Left ventricle myocardium inferior (tissue), 1 donor: ENCODE measurements at regions not wholly inside any gene's neighbourhood (a gene's known extent, or its start where the extent isn't known, plus 50 kb on each side); places are given as distances from the start of the nearest gene placed in this dataset.

Experiments
- DNase-seq: peaks from one replicate; pipeline ENCODE4 v3.0.0-alpha.2; 2020
- H3K27ac ChIP-seq: fragments of 200-600 bp; replicated peaks from 2 replicates; pipeline ENCODE4 v1.8.0; 2021
- H3K27me3 ChIP-seq: fragments of 200-600 bp; 2 replicates; pipeline ENCODE4 v1.8.0; 2021; ENCODE audit warnings: low read depth
- H3K36me3 ChIP-seq: fragments of 200-600 bp; 2 replicates; pipeline ENCODE4 v1.8.0; 2021
- H3K4me1 ChIP-seq: fragments of 200-600 bp; 2 replicates; pipeline ENCODE4 v1.8.0; 2021
- H3K4me3 ChIP-seq: fragments of 200-600 bp; 2 replicates; pipeline ENCODE4 v1.8.0; 2021; ENCODE audit warnings: mild to moderate bottlenecking, moderate library complexity
- H3K9me3 ChIP-seq: fragments of 200-600 bp; replicated peaks from 2 replicates; pipeline ENCODE4 v1.8.0; 2021
- CTCF ChIP-seq: fragments of 200-600 bp; IDR thresholded peaks from 2 replicates; pipeline ENCODE4 v1.8.0; 2021; ENCODE audit warnings: antibody characterized with exemption, mild to moderate bottlenecking, borderline replicate concordance
- intact Hi-C: fragments of 100-400 bp; cut with micrococcal nuclease; formaldehyde crosslinking; loops from one replicate; pipeline ENCODE4 v1.11.0; 2022
- donor health status: DM: no; HTN: yes; CAD: no; lungs with severe emphysema.

- intact Hi-C loops = loop anchor here (5.0 kb wide), 1 partner anchor 104 kb away; no protein-coding TSS in a partner anchor
- Histone ChIP-seq H3K27me3 (peaks cover 5% of the 10 kb centered on the region), H3K9me3 (peaks cover 12% of the 10 kb centered on the region), H3K36me3 (no peaks in the 10 kb centered on the region), H3K27ac (no peak overlapping the region), H3K4me1 (peaks cover 27% of the 10 kb centered on the region), H3K4me3 (no peak overlapping the region)
- DNase-seq = no peak
- no peak for TF ChIP-seq CTCF
These were observed 52.0 kb upstream of the CCL2 start for GRCh38 chr17:34203018-34203638.

- peaks cover 11% of the 10 kb centered on the region for H3K9me3 ChIP-seq
- no peak for DNase-seq
- peaks cover 27% of the 10 kb centered on the region for H3K4me1 ChIP-seq
- intact Hi-C loops = loop anchor here (5.0 kb wide), 1 partner anchor 103 kb away; no protein-coding TSS in a partner anchor
- H3K36me3 ChIP-seq = no peaks in the 10 kb centered on the region
- H3K27ac ChIP-seq = no peak overlapping the region
- TF ChIP-seq CTCF = no peak
- H3K27me3 ChIP-seq = no peaks in the 10 kb centered on the region
- no peak overlapping the region for H3K4me3 ChIP-seq
These were observed 50.7 kb upstream of the CCL2 start for GRCh38 chr17:34204402-34204801.
